ENCODE measurements at regions not wholly inside any gene's neighbourhood (a gene's known extent, or its start where the extent isn't known, plus 50 kb on each side); places are given as distances from the start of the nearest gene placed in this dataset.

GRCh38 chr3:463252-464192, 267.0 kb downstream of the CHL1 start:
- no peak for TF ChIP-seq CTCF (IDR thresholded peaks at IDR 0.05)
- TF ChIP-seq USF2 (CRISPR knock-in tag; IDR thresholded peaks at IDR 0.05) = no peak
- no peak for TF ChIP-seq ESRRA (CRISPR knock-in tag; IDR thresholded peaks at IDR 0.05; ENCODE audit: borderline replicate concordance)
- TF ChIP-seq SMAD3 (CRISPR knock-in tag; IDR thresholded peaks at IDR 0.05; ENCODE audit: borderline replicate concordance) = no peak
- TF ChIP-seq ZNF281 (CRISPR knock-in tag; IDR thresholded peaks at IDR 0.05) = no peak
- no peak for TF ChIP-seq TEAD4 (CRISPR knock-in tag; IDR thresholded peaks at IDR 0.05)
- no peak for TF ChIP-seq ATF3 (CRISPR knock-in tag; conservative IDR thresholded peaks at IDR 0.05)
- TF ChIP-seq MXD4 (CRISPR knock-in tag; IDR thresholded peaks at IDR 0.05; ENCODE audit: borderline replicate concordance) = no peak

Data from WTC11 (cell line).